ENCODE measurements at regions not wholly inside any gene's neighbourhood (a gene's known extent, or its start where the extent isn't known, plus 50 kb on each side); places are given as distances from the start of the nearest gene placed in this dataset.

DNA sequence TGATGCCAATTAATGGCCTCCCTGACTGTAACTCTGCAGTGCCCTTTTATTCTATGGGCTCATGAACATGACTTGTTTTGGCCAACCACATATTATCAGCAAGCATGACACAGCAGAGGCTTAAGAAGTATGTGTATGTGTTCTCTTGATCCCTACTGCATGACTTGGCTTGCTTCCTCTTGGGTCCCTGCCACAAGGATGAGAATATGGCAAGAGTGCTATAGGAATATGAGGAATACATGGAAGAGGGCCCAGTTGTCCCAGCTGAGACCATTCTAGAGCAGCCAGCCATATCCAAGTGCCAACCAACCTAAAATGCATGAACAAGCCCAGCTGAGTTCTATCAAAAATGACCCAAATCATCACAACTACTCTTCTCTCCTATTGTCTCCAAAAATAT is 576.7 kb upstream of the PCDH9 start:
- no peak for DNase-seq (ENCODE audit: low spot score)

DNA sequence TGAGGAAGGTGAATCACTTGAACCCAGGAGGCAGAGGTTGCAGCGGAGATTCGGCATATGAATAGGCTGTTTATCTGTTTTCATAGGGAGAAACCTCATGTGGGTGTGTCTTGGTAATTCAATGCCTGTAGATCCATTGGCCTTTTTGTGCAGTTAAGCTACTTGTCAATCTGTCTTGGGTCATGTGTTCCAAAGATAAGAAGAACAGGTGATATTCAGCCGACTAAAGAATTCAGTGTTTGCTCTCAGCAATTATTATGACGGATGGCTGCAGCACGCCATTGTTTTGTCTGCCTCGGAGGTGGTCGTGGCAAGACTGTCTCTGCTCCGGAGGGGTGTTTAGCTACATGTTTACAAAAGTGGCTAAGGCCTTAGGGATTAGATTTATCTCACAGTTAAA is 573.0 kb upstream of the PCDH9 start:
- DNase-seq (ENCODE audit: low spot score) = no peak

DNA sequence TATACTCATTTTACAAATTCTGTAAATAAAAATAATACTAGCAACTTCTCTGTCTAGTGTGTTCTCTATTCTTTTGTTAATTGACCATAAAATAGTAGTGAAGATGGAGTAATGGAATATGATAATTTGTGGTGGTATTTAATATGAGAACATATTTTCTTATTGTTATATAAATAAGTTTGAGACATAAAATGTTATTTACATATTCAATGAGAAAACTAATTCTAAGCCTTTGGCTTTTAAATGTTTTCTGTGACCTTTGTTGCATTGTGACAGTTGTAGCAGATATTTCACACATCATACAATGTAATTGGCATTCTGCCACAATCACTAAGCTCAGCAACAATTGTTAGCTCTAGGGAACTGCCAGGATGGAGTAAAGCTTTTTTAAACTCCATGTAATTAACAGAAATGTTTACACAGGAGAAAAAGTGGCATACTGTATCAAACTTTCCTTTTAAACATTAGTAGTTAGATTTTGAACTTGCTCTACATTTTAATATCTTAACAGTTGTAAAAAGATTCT is 562.1 kb upstream of the PCDH9 start:
- no peak for DNase-seq (ENCODE audit: low spot score)

DNA sequence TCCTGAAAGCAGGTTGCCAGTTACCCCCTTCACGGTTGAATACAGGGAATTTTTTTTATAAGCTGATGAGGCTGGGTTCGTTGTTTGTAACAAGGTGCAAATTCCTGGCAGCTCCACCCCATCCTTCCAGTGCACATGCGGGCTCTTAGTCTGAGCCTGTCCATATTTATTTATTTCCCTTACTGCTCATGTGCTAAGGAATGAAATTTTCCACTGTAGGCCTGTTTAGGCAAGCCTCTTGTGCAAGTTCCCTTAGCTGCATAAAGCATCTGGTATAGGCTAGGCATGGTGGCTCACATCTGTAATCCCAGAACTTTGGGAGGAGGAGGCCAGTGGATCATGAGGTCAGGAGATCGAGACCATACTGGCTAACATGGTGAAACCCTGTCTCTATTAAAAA is 560.9 kb upstream of the PCDH9 start:
- DNase-seq (ENCODE audit: low spot score) = no peak

DNA sequence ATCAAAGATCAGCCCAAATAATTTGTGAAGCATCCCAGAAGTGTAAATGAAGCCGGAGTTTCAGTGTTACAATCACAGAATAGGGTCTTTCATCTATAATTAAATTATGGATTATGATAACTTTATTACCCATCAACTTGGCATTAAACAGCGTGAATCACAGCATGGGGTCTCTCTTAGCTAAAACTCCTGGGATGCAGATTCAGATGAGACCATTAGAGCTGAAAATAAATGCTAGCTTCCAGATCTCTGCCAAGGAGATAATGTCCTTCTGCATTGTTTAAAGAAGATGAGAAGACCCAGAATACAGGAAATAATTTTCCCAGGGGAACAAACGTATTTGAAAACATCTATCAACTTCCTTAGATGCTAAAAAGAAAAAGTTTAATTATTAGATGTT is 546.0 kb upstream of the PCDH9 start:
- no peak for DNase-seq (ENCODE audit: low spot score)

DNA sequence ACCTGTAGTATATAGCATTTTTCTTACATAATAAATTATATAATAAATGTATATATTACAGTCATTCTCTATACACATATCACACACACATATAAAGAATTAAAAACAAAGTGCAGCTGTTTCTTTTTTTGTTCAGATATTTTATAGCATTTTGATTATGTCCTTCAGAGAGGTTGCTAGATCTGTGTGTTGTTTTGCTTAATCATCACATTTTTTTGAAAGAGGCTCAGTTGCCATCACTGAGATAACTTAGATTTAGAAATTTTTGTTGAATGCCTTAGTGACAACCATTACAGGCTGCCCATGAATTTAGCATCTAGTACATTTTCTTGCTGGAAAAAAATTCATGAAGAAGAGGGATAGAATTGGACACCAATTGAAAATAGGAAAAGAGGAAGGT is 545.2 kb upstream of the PCDH9 start:
- no peak for DNase-seq (ENCODE audit: low spot score)

DNA sequence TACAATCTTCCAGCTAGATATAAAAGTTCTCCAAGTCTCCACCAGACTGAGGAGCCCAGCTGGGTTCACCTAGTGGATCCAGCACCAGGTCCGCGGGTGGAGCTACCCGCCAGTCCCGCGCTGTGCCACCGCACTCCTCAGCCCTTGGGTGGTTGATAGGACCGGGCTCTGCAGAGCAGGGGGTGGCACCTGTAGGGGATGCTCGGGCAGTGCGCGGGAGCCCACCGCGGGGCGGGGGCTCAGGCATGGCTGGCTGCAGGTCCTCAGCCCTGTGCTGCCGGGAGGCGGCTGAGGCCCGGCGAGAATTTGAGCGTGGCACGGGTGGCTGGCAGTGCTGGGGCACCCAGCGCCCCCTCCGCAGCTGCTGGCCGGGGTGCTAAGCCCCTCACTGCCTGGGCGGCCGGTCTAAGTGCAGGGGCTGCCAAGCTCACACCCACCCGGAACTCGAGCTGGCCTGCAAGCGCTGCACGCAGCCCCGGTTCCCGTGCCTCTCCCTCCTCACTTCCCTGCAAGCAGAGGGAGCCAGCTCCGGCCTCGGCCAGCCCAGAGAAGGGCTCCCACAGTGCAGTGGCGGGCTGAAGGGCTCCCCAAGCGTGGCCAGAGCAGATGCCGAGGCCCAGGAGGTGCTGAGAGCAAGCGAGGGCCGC is 542.8 kb upstream of the PCDH9 start:
- no peak for DNase-seq (ENCODE audit: low spot score)

DNA sequence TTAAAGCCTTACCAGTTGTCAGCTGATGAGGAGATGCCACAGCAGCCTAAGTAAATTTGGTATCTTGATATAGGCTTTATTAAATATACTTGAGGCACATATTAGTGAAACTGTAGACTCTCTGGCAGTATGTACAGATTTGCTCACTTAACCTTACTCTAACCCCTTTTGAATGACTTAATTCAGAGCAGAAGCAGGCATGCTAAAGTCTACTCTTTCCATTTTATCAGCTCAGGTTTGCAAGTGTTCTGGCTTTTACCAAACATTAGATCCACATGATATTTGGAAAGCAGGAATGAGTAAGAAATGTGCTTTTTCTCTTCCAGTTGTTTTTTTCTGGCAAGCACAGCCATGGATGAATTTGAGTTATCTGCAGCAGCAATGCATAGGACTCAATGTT is 541.0 kb upstream of the PCDH9 start:
- DNase-seq (ENCODE audit: low spot score) = no peak

DNA sequence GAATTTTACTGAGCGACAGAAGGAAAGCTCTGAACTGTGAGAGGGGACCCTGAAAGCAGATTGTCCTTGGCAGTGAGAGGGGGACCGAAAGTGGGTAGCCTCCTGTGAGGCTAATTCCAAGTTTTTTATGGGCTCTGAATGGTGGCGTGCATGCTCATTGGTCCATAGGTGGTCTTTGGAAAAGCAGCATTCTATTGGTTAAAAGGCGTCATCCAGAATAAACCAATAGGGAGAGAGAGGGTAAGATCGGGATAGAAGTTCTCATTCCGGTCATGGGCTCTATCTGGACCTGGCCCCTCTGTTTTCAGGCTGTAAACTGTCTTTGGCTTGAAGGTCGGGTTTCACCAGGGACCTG is 539.8 kb upstream of the PCDH9 start:
- DNase-seq (ENCODE audit: low spot score) = no peak

DNA sequence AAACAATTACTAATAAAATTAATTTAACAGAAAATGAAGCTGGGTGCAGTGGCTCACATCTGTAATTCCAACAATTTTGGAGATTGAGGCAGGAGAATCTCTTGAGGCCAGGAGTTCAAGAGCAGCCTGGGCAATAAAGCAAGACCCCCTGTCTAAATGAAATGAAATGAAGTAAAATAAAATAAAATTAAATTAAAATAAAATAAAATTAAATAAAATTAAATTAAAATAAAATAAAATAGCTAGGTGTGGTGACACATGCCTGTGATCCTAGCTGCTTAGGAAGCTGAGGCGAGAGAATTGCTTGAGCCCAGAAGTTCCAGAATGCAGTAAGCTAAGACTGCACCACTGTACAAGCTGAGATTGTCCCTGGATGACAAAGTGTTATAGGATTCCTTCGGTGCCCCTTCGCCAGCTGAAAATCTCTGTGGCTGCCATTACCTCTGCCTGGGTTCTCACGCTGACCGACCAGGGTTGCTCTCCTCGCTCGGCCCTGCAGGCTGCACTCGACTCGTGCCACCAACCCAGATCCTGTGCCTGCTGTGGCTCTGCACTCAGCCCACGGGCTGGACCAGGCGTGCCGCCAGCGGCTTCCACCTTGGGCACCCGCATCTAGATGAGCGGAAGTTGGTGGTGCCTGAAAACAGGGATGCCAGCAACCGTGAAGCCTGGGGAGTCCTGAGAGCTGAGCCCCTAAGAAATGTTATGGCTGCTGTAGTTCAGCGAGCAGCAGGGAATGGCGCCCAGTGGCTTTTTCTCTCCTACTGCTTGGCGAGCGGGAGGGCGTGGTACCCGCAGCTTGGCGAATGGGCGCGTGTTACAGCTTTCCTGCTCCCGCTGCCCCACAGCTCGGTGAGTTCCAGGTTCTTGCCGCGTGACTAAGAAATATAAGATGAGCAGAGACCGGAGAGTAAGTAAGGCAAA is 539.2 kb upstream of the PCDH9 start:
- no peak for DNase-seq (ENCODE audit: low spot score)

DNA sequence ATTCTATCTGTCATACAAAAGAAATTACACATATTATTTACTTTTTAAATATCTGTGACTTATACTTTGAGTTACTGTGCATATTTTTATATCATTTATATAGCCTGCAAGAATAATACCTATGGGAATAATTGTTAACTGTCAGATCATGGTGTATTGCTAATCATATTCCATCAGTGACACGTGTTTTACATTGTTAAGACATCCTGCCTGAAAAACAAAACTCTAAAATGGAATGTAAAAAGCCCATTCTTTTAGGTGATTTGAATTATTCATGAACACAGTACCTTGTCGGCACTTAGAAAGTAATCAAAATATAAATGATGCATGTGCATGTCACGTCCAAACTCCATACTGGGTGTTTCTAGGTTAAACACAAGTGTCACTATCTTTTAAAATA is 533.8 kb upstream of the PCDH9 start:
- DNase-seq (ENCODE audit: low spot score) = no peak

DNA sequence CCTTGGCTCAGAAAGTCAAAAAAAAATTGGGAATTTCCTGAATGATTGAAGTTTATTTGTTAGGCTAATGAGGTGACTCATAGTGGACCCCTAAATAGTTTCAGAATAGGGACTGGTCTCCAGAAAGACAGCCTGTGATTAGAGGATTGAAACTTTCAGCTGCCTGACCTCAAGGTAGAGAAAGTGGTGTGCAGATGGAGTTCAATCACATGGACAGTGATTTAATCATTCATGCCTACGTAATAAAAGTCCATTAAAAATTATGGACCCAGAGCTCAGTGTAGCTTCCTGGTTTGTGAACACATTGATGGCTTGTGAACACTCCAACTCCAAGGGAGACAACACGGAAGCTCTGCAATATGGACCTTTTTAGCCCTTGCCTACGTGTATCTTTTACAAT is 533.2 kb upstream of the PCDH9 start:
- DNase-seq (ENCODE audit: low spot score) = no peak

DNA sequence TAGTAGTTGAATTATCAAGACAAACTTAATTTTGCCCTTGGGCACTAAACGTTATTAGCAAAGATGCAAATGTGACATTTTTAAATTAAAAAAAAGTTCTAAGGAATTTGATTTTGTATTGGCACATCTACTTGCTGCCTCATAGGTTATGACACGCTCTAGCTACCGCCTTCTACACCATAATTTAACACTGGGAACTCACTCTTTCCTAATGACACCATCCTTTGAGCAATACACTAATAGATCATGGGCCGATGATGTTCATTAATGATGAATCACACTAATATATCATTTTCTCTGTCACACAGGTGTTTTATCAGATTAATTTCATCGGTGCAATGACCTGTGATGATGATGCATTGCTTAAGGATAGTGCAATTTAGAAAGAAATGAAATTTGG is 528.8 kb upstream of the PCDH9 start:
- no peak for DNase-seq (ENCODE audit: low spot score)

DNA sequence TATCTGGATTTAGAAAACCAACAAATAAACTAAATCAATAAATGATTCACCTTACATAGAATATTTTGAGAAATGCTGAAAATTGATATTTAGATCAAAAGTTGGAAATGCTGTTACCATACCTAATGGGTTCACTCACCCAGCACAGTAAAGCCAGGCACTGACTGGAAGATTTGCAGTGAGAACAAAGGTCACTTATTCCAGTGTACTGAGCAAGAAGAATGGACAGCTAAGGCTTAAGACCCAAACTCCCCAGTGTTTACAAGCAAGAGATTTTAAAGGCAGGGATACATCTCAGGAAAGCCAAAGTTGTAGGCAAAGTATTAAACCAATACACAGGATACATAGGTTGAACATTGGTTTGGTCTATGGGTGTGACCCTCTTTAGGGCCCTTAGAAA is 523.9 kb upstream of the PCDH9 start:
- no peak for DNase-seq (ENCODE audit: low spot score)

DNA sequence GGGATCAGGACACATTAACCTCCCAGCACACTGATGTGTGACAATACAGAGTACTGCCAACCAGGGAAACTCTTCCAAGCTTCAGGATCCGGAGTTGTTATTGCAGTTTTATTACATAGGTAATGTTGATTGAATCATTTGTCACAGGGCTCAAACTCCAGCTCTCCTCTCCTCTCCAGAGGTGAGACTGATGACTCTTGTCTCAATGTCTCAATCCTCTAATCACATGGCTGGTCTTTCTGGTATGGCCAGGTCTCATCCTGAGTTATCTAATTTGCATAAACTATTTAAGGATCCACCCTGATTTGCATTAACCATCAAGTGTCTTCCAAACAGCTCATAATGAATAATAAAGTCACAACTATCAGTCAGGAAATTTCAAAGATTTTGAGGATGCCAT is 522.6 kb upstream of the PCDH9 start:
- DNase-seq (ENCODE audit: low spot score) = no peak

DNA sequence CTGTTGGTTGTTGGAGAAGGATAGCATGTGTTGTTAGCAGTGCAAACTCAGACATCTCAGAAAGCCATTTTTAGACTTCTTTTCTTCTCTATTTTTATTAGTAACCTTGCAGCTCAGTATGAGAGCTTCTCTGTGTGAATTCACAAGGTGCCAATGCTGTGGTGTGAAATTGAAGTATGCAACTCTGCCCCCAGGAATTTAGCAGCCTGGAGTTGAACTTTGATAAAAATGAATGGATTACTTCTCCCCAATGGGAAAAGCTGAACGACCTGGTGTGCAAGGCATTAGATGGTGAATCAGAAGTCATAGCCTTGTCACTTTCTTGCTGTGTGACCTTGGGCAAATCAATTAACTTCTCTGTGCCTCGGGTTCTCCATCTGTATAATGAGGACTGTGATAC is 512.3 kb upstream of the PCDH9 start:
- no peak for DNase-seq (ENCODE audit: low spot score)

DNA sequence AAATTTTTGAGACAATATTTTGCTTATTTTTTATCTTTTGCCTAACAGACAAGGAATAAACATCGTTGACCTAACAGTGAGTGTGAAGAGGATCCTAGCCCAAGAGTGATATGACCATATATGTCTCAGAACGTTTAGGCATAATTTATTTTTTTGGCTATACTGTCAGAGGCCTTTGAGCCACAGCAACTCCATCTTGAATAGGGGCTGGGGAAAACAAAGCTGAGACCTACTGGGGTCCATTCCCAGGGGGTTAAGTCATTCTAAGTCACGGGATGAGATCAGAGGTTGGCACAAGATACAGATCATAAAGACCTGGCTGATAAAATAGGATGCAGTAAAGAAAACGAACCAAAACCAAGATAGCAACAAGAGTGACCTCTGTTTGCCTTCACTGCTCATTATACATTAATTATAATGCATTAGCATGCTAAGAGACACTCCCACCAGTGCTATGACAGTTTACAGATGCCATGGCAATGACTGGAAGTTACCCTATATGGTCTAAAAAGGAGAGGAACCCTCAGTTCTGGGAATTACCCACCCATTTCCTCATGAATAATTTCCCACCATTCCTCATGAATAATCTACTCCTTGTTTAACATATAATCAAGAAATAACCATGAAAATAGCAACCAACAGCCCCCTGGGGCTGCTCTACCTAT is 510.9 kb upstream of the PCDH9 start:
- DNase-seq (ENCODE audit: low spot score) = no peak

DNA sequence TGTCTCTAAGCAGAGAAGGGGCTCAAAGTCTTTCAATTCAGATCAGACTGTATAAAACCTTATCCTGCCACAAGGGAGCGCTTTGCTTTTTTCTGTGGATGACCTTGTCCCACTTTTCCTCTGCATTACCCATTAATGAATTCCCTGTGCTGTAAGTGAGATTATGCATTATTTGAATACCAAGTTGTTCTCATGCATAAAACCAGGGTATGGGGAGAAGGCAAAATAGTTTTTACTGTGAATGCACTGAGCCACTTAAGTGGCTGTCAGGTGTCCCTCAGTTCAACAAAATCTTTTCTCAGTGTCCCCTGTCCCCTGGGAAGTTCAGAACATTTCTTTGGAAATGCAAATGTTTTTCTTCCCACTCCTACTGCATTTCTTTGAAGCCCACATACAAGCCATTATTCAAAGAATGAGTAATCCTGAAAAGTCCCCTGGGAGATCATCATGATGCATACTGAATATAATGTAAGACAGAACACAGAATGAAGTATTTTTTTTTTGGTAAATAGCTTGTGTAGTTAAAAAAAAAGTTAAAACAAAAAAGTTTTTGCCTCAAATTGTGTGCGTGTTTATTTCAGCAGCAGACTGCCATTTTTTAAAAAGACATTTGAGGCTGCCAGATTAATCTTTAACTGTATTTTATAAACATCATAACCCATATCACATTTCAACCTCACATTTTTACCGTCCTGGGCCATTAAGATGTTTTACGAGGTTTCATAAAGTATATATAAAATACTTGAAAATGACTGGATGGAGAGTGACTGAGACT is 506.7 kb upstream of the PCDH9 start:
- DNase-seq (ENCODE audit: low spot score) = peak; percentile 7

DNA sequence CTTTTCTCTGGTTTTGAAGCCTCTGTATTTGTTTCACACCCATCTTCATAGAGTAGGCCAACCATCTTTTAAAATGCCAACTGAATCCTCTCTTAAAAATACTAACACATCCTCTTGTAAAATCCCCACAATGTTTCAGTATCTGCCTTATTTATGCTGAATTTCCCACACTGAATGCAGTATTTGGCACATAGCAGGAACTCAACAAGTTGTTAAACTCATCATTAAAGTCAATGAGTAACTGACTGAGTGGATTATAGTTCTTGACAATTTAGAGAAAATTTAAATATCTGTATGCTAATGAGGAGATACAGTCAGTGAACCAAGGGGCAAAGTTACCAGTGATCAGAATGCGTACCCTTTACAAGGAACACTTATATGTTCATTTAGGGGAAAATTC is 505.5 kb upstream of the PCDH9 start:
- no peak for DNase-seq (ENCODE audit: low spot score)

DNA sequence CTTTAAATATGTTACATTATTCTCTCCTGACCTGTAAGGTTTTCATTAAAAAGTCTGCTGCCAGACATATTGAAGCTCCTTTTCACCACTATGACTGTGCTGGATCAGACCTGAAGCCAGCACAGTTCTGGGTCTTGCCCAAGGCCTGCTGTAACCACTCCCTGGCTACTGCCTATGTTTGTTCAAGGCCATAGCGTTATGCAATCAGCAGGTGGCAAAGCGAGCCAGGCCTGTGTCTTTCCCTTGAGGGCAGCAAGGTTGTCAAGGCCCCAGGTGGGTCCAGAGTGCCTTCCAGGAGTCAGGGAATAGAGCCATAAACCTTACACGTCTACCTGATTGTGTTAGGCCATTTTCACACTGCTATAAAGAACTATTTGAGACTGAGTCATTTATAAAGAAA is 496.8 kb upstream of the PCDH9 start:
- DNase-seq (ENCODE audit: low spot score) = no peak

DNA sequence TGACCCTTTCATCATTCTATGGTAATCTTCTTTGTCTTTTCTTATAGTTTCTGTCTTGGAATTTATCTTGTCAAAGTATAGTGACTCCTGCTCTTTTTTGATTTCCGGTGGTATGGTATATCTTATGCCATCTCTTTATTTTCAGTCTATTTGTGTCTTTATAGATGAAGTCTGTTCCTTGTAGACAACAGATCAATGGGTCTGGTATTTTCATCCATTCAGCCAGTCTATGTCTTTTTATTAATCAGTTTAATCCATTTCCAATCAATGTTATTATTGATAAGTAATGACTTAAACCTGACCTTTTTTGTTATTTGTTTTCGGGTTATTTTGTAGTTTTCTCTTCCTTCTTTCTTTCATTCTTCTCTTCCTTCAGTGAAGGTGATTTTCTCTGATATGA is 495.9 kb upstream of the PCDH9 start:
- DNase-seq (ENCODE audit: low spot score) = no peak

DNA sequence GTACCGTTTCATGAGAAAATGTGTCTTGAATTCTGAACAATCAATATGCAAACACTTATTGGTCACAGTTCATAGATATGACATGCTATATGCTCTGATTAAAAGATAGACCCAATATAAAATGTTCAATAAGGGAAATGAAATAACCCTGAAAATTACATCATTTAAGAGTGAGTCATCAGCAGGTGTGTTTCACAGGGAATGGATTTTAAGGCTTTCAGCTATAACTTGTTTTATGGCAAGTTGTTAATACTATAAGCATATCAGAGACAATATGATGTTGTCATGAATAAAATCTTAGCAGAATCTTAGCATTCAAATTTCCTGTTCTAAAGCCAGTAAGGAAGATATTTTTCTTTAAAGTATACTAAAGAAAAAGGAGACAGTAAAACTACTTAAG is 483.4 kb upstream of the PCDH9 start:
- no peak for DNase-seq (ENCODE audit: low spot score)

Measured in GM03348 (cell line).